ENCODE measurements at regions not wholly inside any gene's neighbourhood (a gene's known extent, or its start where the extent isn't known, plus 50 kb on each side); places are given as distances from the start of the nearest gene placed in this dataset.
"Not testable (repeated sequence)": the region's sequence is repeated elsewhere in the genome, so short reads cannot be mapped to it uniquely, and the experiment has no call there.

GRCh38 chr6:167737205-167737830 is 89.4 kb upstream of the AFDN start:
- DNase-seq, result no peak

- no peak for DNase-seq
Measured at GRCh38 chr6:167738386-167738785, 88.3 kb upstream of the AFDN start.

- no peak for DNase-seq
Measured at GRCh38 chr6:167739721-167740475, 86.8 kb upstream of the AFDN start.

- no peak for DNase-seq
Measured at GRCh38 chr6:167742719-167743303, 83.9 kb upstream of the AFDN start.

- no peak for DNase-seq
Measured at GRCh38 chr6:167744681-167745669, 81.7 kb upstream of the AFDN start.

- DNase-seq, result no peak
Measured at GRCh38 chr6:167745670-167746389, 80.9 kb upstream of the AFDN start.

GRCh38 chr6:167746390-167746907 is 80.3 kb upstream of the AFDN start:
- no peak for DNase-seq

- DNase-seq, result no peak
Measured at GRCh38 chr6:167746975-167747374, 79.7 kb upstream of the AFDN start.

GRCh38 chr6:167747645-167748044 is 79.1 kb upstream of the AFDN start:
- DNase-seq, result no peak

GRCh38 chr6:167748046-167748445 is 78.7 kb upstream of the AFDN start:
- no peak for DNase-seq

- DNase-seq, result no peak
Measured at GRCh38 chr6:167748458-167749379, 78.0 kb upstream of the AFDN start.

- DNase-seq, result no peak
Measured at GRCh38 chr6:167750956-167751358, 75.8 kb upstream of the AFDN start.

- DNase-seq, result no peak
Measured at GRCh38 chr6:167751579-167752115, 75.1 kb upstream of the AFDN start.

GRCh38 chr6:167753281-167753680 is 73.4 kb upstream of the AFDN start:
- not testable (repeated sequence) for DNase-seq

- DNase-seq, result no peak
Measured at GRCh38 chr6:167754691-167755090, 72.0 kb upstream of the AFDN start.

GRCh38 chr6:167755461-167755860 is 71.2 kb upstream of the AFDN start:
- DNase-seq, result no peak

- DNase-seq, result no peak
Measured at GRCh38 chr6:167756597-167756996, 70.1 kb upstream of the AFDN start.

- no peak for DNase-seq
Measured at GRCh38 chr6:167757249-167757648, 69.5 kb upstream of the AFDN start.

GRCh38 chr6:167757821-167758220 is 68.9 kb upstream of the AFDN start:
- no peak for DNase-seq

- DNase-seq, result no peak
Measured at GRCh38 chr6:167758309-167759023, 68.2 kb upstream of the AFDN start.

Data from stimulated activated CD4-positive, alpha-beta T cell treated with anti-CD3 and anti-CD28 coated beads, Interleukin-4, amount 100 ng/mL, for 1 hour (primary cell).